ENCODE measurements at regions not wholly inside any gene's neighbourhood (a gene's known extent, or its start where the extent isn't known, plus 50 kb on each side); places are given as distances from the start of the nearest gene placed in this dataset.

DNA sequence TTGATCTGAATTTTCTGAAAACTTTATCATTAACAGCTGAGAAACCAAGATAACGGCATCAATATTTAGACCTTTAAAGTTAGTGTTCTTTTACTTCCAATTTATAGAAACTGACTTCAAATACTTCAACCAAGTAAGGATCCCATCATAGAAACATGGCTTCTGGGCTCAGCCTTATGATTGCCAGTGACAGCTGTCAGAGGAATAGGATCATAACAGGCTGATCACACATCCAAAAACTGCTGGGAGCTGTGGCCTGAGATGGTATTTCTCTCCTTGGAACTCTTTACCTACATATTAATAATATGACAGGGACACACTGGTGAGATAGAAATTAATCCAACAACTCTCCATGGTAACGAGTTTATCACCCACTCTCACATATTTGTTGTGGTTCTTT lies 448.3 kb upstream of the NMUR2 start:
- 31 to 57% methylated on average over 2 of the region's 2 CpGs for WGBS, 2 donors (ENCODE audit: low coverage in 1 of 2)
- intact Hi-C loops (cut with DNase I; ENCODE audit: low total_unique reads) (no loop called here), in situ Hi-C loops (cut with MboI; ENCODE audit: low pct_ligation_motif_present in 1 of 4, low pct_unique_long_range_greater_than_20kb in 1 of 4, low sequenced_read_pairs in 3 of 4) (no loop called here)
- no peak overlapping the region for H3K27ac ChIP-seq
- DNase-seq = no peak
- H3K27me3 ChIP-seq = no peaks in the 10 kb centered on the region
- TF ChIP-seq, protein P1, sequence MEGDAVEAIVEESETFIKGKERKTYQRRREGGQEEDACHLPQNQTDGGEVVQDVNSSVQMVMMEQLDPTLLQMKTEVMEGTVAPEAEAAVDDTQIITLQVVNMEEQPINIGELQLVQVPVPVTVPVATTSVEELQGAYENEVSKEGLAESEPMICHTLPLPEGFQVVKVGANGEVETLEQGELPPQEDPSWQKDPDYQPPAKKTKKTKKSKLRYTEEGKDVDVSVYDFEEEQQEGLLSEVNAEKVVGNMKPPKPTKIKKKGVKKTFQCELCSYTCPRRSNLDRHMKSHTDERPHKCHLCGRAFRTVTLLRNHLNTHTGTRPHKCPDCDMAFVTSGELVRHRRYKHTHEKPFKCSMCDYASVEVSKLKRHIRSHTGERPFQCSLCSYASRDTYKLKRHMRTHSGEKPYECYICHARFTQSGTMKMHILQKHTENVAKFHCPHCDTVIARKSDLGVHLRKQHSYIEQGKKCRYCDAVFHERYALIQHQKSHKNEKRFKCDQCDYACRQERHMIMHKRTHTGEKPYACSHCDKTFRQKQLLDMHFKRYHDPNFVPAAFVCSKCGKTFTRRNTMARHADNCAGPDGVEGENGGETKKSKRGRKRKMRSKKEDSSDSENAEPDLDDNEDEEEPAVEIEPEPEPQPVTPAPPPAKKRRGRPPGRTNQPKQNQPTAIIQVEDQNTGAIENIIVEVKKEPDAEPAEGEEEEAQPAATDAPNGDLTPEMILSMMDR (IDR thresholded peaks at IDR 0.05) = no peak
- TF ChIP-seq EP300 (IDR thresholded peaks at IDR 0.05; ENCODE audit: low read depth) = no peak
- no peak for TF ChIP-seq POLR2AphosphoS5 (IDR thresholded peaks at IDR 0.05)
- no peak for TF ChIP-seq POLR2A (IDR thresholded peaks at IDR 0.05)
- no peak overlapping the region for H3K4me3 ChIP-seq
- no peaks in the 10 kb centered on the region for H3K9me3 ChIP-seq
- H3K4me1 ChIP-seq = no peaks in the 10 kb centered on the region
- H3K36me3 ChIP-seq = no peaks in the 10 kb centered on the region

DNA sequence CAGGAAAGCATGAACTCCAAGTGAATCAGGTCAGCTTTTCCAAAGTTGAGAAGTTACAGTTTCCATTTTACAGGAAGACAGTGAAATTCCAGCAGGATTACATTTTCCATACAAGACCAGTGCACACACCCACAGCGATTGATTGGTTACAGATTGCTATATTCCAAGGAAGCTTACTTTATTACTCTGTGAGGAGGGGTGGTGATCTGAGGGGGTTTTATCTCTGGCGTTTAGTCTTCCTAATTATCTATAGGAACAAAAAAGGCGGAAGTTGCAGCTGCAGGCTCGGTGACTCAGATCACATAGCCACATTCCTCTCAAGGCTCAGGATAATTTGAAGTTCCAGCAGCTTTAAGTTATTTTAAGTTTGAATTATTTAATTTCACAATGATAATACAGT lies 450.4 kb upstream of the NMUR2 start:
- H3K36me3 ChIP-seq = no peaks in the 10 kb centered on the region
- TF ChIP-seq EP300 (IDR thresholded peaks at IDR 0.05; ENCODE audit: low read depth) = no peak
- TF ChIP-seq POLR2AphosphoS5 (IDR thresholded peaks at IDR 0.05) = no peak
- TF ChIP-seq, protein P1 (IDR thresholded peaks at IDR 0.05) = no peak
- TF ChIP-seq POLR2A (IDR thresholded peaks at IDR 0.05) = no peak
- H3K27me3 ChIP-seq = no peaks in the 10 kb centered on the region
- 74 to 81% methylated on average over 3 to 4 of the region's 4 CpGs for WGBS, 2 donors (ENCODE audit: low coverage in 1 of 2)
- H3K4me1 ChIP-seq = no peaks in the 10 kb centered on the region
- in situ Hi-C loops (cut with MboI; ENCODE audit: low pct_ligation_motif_present in 1 of 4, low pct_unique_long_range_greater_than_20kb in 1 of 4, low sequenced_read_pairs in 3 of 4) = no loop called here
- intact Hi-C loops (cut with DNase I; ENCODE audit: low total_unique reads) = no loop called here
- no peak overlapping the region for H3K4me3 ChIP-seq
- H3K9me3 ChIP-seq = no peaks in the 10 kb centered on the region
- no peak for DNase-seq
- H3K27ac ChIP-seq = no peak overlapping the region

DNA sequence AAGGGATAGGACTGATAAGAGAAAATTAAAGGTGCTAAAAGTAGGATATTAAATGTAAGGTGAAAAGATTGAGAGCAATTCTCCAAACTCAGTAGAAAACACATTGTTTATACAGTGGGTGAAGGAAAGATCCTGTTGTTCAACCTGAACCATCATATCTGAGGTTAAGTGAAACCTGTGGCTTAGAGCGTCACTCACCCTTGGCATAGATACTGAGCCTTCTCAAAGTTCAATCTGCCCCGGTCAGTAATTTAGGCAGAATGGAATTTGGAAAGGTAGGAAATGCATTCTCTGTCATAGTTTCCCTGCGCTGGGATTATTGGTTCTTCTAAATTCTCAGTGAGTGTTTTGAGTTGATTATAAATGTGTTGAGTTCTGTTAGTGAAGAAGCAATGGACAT lies 456.2 kb upstream of the NMUR2 start:
- WGBS, 2 donors (ENCODE audit: low coverage in 1 of 2) = 71 to 76% methylated on average over 3 of the region's 3 CpGs

DNA sequence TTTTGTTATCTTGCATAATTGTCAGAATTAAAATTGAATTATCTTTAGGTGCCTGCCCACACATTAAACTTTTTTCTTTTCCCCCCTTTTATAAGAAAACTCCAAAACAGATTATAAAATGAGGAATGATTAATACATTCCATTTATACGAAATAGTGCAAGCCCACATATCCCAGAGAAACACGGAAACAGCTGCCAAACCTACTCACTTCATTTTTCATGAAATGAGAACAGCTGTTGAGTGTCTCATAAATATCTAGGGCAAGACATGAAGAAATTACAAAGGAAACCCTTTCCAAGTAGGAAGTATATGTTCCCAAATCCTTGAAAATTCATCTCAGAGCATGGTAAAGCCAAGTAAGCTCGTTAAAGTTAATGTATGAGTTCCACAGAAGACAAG lies 459.4 kb upstream of the NMUR2 start:
- no peaks in the 10 kb centered on the region for H3K27me3 ChIP-seq
- DNase-seq = no peak
- 50 to 66% methylated on average over 3 of the region's 3 CpGs for WGBS, 2 donors (ENCODE audit: low coverage in 1 of 2)

More for the DNA sequence above, 456.2 kb upstream of the NMUR2 start:
- no peaks in the 10 kb centered on the region for H3K27me3 ChIP-seq
- intact Hi-C loops (cut with DNase I; ENCODE audit: low total_unique reads) (no loop called here), in situ Hi-C loops (cut with MboI; ENCODE audit: low pct_ligation_motif_present in 1 of 4, low pct_unique_long_range_greater_than_20kb in 1 of 4, low sequenced_read_pairs in 3 of 4) (no loop called here)
- no peaks in the 10 kb centered on the region for H3K4me1 ChIP-seq
- TF ChIP-seq POLR2AphosphoS5 (IDR thresholded peaks at IDR 0.05) (no peak), EP300 (IDR thresholded peaks at IDR 0.05; ENCODE audit: low read depth) (no peak), POLR2A (IDR thresholded peaks at IDR 0.05) (no peak)
- TF ChIP-seq, protein P1 (IDR thresholded peaks at IDR 0.05) = no peak
- no peaks in the 10 kb centered on the region for H3K9me3 ChIP-seq
- no peak for DNase-seq
- H3K27ac ChIP-seq = no peak overlapping the region
- no peak overlapping the region for H3K4me3 ChIP-seq
- no peaks in the 10 kb centered on the region for H3K36me3 ChIP-seq

More for the DNA sequence above, 459.4 kb upstream of the NMUR2 start:
- H3K36me3 ChIP-seq = no peaks in the 10 kb centered on the region
- intact Hi-C loops (cut with DNase I; ENCODE audit: low total_unique reads) (no loop called here), in situ Hi-C loops (cut with MboI; ENCODE audit: low pct_ligation_motif_present in 1 of 4, low pct_unique_long_range_greater_than_20kb in 1 of 4, low sequenced_read_pairs in 3 of 4) (no loop called here)
- TF ChIP-seq, protein P1 (IDR thresholded peaks at IDR 0.05) = no peak
- TF ChIP-seq POLR2A (IDR thresholded peaks at IDR 0.05) = no peak
- no peak for TF ChIP-seq EP300 (IDR thresholded peaks at IDR 0.05; ENCODE audit: low read depth)
- no peak for TF ChIP-seq POLR2AphosphoS5 (IDR thresholded peaks at IDR 0.05)
- no peak overlapping the region for H3K4me3 ChIP-seq
- no peak overlapping the region for H3K27ac ChIP-seq
- H3K9me3 ChIP-seq = no peaks in the 10 kb centered on the region
- H3K4me1 ChIP-seq = no peaks in the 10 kb centered on the region
